Natural killer cell (primary cell): ENCODE measurements at regions not wholly inside any gene's neighbourhood (a gene's known extent, or its start where the extent isn't known, plus 50 kb on each side); places are given as distances from the start of the nearest gene placed in this dataset.

Source experiments
- ATAC-seq, 3 donors: fragments of 150-1000 bp in 2 of 3; fragments of 200-7000 bp in 1 of 3; cut with Tn5 transposase; 1 replicate in 1 of 3; 2 replicates in 2 of 3; pipeline ENCODE4 v1.10.0; 2021; ENCODE audit warnings: mild to moderate bottlenecking in 2 of 3, moderate library complexity in 2 of 3
- DNase-seq, 2 donors: peaks; one replicate each; pipeline versions ENCODE4 v3.0.0 to v3.0.0-alpha.2; 2013 to 2021; ENCODE audit warnings: mixed read lengths in 1 of 2
- H3K27ac ChIP-seq: one replicate; pipeline ENCODE4 v1.5.1; 2013; ENCODE audit warnings: mild to moderate bottlenecking, low read length
- H3K27me3 ChIP-seq: one replicate; pipeline ENCODE4 v1.6.1; 2013; ENCODE audit warnings: low read length; ENCODE audit not compliant: control insufficient read depth, insufficient read depth
- H3K36me3 ChIP-seq: one replicate; pipeline ENCODE4 v1.6.1; 2013; ENCODE audit warnings: low read length; ENCODE audit not compliant: control insufficient read depth, insufficient read depth
- H3K4me1 ChIP-seq: one replicate; pipeline ENCODE4 v1.6.1; 2013; ENCODE audit warnings: low read length; ENCODE audit not compliant: control insufficient read depth, insufficient read depth
- H3K4me3 ChIP-seq: one replicate; pipeline ENCODE4 v1.5.1; 2013; ENCODE audit warnings: low read length
- H3K9me3 ChIP-seq: one replicate; pipeline ENCODE4 v1.6.1; 2013; ENCODE audit warnings: low read length; ENCODE audit not compliant: control insufficient read depth, insufficient read depth
- H3K27ac Mint-ChIP-seq, 2 donors: one replicate each; pipeline ENCODE4 v1.8.0; 2022; ENCODE audit warnings: mild to moderate bottlenecking in 2 of 2, mixed read lengths in 2 of 2, moderate library complexity in 1 of 2
- H3K27me3 Mint-ChIP-seq, 2 donors: one replicate each; pipeline ENCODE4 v1.8.0; 2022; ENCODE audit warnings: low read depth in 2 of 2, mixed read lengths in 2 of 2
- H3K36me3 Mint-ChIP-seq: one replicate; pipeline ENCODE4 v1.8.0; 2022; ENCODE audit warnings: mixed read lengths
- H3K4me1 Mint-ChIP-seq, 2 donors: one replicate each; pipeline ENCODE4 v1.8.0; 2022; ENCODE audit warnings: mixed read lengths in 2 of 2
- H3K4me3 Mint-ChIP-seq: one replicate; pipeline ENCODE4 v1.8.0; 2022; ENCODE audit warnings: mild to moderate bottlenecking, moderate library complexity, mixed read lengths
- H3K9me3 Mint-ChIP-seq, 2 donors: one replicate each; pipeline ENCODE4 v1.8.0; 2022; ENCODE audit warnings: mixed read lengths in 2 of 2
- CTCF ChIP-seq: fragments of 200-600 bp; IDR thresholded peaks from one replicate; pipeline ENCODE4 v1.8.0; 2022; ENCODE audit warnings: antibody characterized with exemption
- WGBS: methylation state at CpG from one replicate; pipeline ENCODE4 v1.1.7; 2013; ENCODE audit warnings: missing lambda C conversion rate; ENCODE audit not compliant: insufficient coverage; 5-methylcytosine and 5-hydroxymethylcytosine counted together
- intact Hi-C: fragments of 100-400 bp; cut with micrococcal nuclease; formaldehyde crosslinking; loops from one replicate; pipeline ENCODE4 v1.14.2; 2022

DNA sequence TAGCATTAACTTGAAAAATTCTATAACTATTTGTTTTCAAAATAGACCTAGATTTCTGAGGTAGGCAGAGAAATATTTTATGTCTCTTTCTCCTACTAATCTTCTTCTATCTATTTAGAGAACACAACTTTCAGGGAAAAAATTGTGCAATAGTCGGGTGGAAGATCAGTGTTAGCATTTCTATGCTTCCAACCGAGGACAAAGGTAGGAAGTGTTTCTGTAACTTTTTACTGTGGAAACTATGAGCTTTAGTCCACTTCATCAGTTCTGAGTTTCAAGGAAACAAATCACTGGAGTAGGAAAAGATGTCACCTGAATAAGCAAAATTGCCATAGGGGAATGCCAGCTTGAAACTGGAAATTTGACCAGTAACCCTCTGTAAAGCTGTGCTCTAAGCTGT is 207.7 kb upstream of the CTAGE1 start:
- no peaks in the 10 kb centered on the region for H3K36me3 Mint-ChIP-seq
- DNase-seq = no peak
- H3K27ac Mint-ChIP-seq = no peak overlapping the region
- no peak for TF ChIP-seq CTCF
- Histone ChIP-seq H3K27ac (no peak overlapping the region), H3K27me3 (no peaks in the 10 kb centered on the region), H3K36me3 (no peaks in the 10 kb centered on the region), H3K4me3 (no peak overlapping the region), H3K4me1 (no peaks in the 10 kb centered on the region), H3K9me3 (no peaks in the 10 kb centered on the region)
- no peak for ATAC-seq
- intact Hi-C loops = no loop called here
- peaks cover 26 to 55% of the 10 kb centered on the region in 2 donors for H3K27me3 Mint-ChIP-seq
- H3K9me3 Mint-ChIP-seq = no peaks in the 10 kb centered on the region
- no peak overlapping the region for H3K4me3 Mint-ChIP-seq
- 52% methylated on average over 2 of the region's 2 CpGs for WGBS
- no peaks in the 10 kb centered on the region for H3K4me1 Mint-ChIP-seq

- H3K27ac ChIP-seq = no peak overlapping the region
- intact Hi-C loops = no loop called here
- 79% methylated on average over 2 of the region's 3 CpGs for WGBS
- ATAC-seq (no peak), DNase-seq (no peak)
- no peaks in the 10 kb centered on the region for H3K4me1 ChIP-seq
- H3K27me3 Mint-ChIP-seq = peaks cover 26 to 55% of the 10 kb centered on the region in 2 donors
- H3K4me3 Mint-ChIP-seq = no peak overlapping the region
- no peaks in the 10 kb centered on the region for H3K36me3 ChIP-seq
- H3K4me1 Mint-ChIP-seq = no peaks in the 10 kb centered on the region
- no peak for TF ChIP-seq CTCF
- no peaks in the 10 kb centered on the region for H3K9me3 Mint-ChIP-seq
- no peaks in the 10 kb centered on the region for H3K9me3 ChIP-seq
- H3K27me3 ChIP-seq = no peaks in the 10 kb centered on the region
- no peak overlapping the region for H3K4me3 ChIP-seq
- H3K36me3 Mint-ChIP-seq = no peaks in the 10 kb centered on the region
- H3K27ac Mint-ChIP-seq = no peak overlapping the region
Observed at GRCh38 chr18:22626771-22627170, 209.1 kb upstream of the CTAGE1 start.

DNA sequence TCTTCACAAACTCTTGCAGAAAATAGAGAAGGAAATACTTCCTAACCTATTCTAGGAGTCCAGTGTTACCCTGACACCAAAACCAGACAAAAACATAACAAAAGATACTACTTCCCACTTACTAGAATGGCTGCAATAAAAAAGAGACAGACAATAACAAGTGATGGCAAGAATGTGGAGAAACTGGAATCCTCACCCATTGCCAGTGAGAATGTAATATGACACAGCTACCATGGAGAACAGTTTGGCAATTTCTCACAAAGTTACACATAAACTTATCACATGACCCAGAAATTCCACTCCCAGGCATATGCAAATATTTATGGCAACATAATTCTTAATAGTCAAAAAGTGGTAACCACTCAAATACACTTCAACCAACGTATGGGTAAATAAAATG is 209.8 kb upstream of the CTAGE1 start:
- Mint-ChIP-seq H3K9me3 (no peaks in the 10 kb centered on the region), H3K4me3 (no peak overlapping the region), H3K27ac (no peak overlapping the region), H3K4me1 (no peaks in the 10 kb centered on the region), H3K36me3 (no peaks in the 10 kb centered on the region), H3K27me3 (peaks cover 29 to 55% of the 10 kb centered on the region in 2 donors)
- intact Hi-C loops = no loop called here
- H3K36me3 ChIP-seq = no peaks in the 10 kb centered on the region
- DNase-seq = no peak
- no peaks in the 10 kb centered on the region for H3K4me1 ChIP-seq
- WGBS = no CpG with 5 or more reads among the region's 1 CpG
- no peak overlapping the region for H3K4me3 ChIP-seq
- no peaks in the 10 kb centered on the region for H3K27me3 ChIP-seq
- no peaks in the 10 kb centered on the region for H3K9me3 ChIP-seq
- no peak for ATAC-seq
- H3K27ac ChIP-seq = no peak overlapping the region
- no peak for TF ChIP-seq CTCF

GRCh38 chr18:22628795-22629510 is 211.2 kb upstream of the CTAGE1 start:
- DNase-seq (no peak), ATAC-seq (no peak)
- H3K36me3 ChIP-seq = no peaks in the 10 kb centered on the region
- intact Hi-C loops = no loop called here
- no peak overlapping the region for H3K4me3 ChIP-seq
- Mint-ChIP-seq H3K4me3 (no peak overlapping the region), H3K27ac (no peak overlapping the region), H3K4me1 (no peaks in the 10 kb centered on the region), H3K36me3 (no peaks in the 10 kb centered on the region), H3K27me3 (peaks cover 27 to 44% of the 10 kb centered on the region in 2 donors), H3K9me3 (no peaks in the 10 kb centered on the region)
- H3K9me3 ChIP-seq = no peaks in the 10 kb centered on the region
- H3K4me1 ChIP-seq = no peaks in the 10 kb centered on the region
- no peak overlapping the region for H3K27ac ChIP-seq
- H3K27me3 ChIP-seq = no peaks in the 10 kb centered on the region
- TF ChIP-seq CTCF = no peak
- WGBS = 59% methylated on average over 9 of the region's 14 CpGs
